ENCODE measurements at regions not wholly inside any gene's neighbourhood (a gene's known extent, or its start where the extent isn't known, plus 50 kb on each side); places are given as distances from the start of the nearest gene placed in this dataset.

DNA sequence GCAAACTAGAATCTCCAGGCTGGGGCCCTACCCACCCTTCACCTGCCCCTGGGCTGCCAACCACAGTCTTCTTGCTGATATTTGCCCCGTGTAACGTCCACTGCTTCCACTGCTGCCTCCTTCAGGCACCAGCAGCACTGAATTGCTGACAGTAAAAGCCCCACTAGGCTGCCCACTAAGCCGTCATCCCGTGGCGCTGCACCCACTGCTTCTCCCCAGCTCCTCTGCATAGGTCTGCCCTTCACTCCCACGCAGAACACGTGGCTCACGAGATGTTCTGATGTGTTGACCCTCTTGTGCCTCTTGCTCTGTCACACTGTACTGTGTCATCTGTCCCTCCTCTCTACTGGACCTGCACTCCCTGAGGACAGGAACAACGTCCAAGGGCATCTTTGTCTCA, 86.3 kb upstream of the HIVEP1 start:
- DNase-seq, result no peak

DNA sequence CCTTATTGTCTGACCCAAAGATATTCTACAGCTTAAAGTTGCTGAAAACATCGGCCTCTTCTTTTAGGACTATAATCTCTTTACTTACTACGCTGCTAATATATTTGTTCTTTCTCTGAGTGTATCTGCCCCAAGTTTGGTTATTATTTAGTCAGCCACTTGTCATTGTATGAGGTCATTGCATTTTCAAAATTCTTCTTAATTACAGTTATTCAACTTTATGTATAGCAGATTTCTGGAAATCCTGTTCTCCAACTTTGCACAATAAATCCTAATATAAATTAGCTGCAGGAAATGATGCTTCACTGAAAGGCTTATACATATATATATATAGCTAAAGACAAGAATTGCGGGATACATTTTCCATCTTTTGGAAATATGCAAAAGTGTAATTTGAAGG, 88.5 kb upstream of the HIVEP1 start:
- no peak for DNase-seq

DNA sequence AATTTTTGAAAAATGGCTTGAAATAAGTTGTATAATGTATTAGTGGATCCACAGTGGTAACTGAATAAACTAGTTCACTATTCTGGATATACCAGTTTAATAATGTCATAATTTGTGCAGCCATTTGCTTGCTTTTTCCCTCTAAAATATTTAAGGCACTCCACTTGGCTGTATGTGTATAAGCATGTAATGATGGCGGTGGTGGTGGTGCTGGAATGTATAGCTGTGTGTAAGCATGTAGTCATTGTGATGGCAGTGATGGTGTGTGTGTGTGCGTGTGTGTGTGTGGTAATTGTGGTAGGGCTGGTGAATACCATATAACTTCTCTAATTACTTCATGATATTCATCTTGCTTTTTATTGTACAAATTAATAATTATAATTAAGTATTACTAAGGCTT, 89.2 kb upstream of the HIVEP1 start:
- DNase-seq, result no peak

DNA sequence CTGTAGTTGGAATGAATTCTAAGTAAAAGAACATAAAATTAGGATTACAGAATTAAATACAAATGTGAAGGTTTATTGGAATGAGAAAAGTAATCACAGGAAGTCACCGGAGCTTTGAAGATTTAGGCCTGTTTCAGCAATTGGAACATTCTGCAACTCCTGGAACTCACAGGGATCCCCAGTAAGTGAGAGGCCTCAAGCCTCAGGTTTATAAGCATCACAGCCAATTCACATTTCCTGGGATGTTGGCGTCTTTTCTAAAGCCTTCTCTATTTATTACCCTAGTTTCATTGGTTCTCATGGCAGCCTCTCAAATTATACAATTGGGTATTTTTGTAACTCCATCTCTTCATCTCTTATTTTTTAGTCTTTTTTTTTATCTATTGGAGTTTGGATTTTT, 90.4 kb upstream of the HIVEP1 start:
- no peak for DNase-seq

DNA sequence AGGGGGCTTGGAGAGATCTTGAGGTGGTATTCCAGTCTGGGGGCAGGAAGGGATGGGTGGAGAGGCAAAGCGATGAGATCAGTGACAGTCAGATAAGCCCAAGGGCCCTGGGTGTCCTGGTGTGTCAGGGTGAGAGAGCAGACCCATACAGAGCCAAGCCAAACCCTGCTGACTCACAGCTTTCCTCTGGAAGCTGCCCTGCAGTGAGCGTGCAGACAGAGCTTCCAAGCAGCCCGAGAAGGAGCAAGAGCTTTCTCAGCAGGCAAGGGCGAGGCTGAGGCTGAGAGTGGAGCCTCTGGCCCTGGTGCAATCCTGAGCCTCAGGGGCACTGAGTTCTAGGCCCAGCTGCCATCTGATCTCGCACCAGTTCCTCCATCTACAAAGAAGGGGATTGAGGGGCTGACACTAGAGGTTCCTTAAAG, 91.1 kb upstream of the HIVEP1 start:
- peak; percentile 16 for DNase-seq

DNA sequence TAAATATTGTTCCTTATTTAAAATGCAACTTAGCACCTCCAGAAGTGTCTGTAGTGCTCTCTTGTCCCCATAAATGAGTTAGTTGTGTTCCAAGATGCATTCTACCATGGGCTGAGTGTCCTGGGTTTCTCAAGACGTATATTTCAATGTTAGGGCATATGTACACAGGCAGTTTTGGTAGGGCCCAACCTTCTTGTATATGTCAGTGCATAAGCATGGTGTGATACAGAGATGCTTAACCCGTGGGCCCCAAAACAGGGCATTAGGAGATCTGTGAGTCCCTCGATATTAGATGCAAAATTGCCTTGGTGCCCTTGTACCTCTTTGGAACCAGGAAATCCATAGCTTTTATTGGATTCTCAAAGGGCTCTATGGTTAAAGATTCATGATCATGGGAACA, 91.5 kb upstream of the HIVEP1 start:
- no peak for DNase-seq

DNA sequence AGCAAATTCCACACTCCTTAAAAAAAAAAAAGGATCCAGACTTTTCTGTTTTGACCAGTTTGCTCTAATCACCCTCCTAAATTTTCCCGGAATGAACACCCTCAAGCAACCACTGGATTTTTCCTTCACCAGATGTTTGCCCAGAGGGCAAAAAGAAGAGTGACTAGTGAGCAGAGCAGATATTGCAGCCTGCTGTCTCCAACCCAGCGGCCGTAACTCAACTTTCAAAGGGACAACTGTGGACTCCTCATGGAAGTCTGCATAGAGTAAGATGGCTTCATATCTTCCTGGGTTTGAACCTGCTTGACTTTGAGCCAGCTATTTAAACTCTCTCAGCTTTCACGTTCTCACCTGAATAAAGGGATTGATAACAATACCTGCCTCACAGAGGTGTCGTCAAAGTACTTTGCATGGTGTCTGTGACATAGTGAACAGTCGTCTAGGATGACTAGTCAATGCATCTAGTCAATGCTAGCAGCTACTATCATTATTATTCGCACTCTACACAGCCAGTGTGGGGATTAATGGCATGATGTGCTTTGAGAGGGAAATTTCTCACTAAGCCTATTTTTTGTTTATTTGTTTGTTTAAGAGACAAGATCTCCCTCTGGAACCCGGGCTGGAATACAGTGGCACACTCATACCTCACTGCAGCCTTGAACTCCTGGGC, 92.2 kb upstream of the HIVEP1 start:
- DNase-seq, result no peak

DNA sequence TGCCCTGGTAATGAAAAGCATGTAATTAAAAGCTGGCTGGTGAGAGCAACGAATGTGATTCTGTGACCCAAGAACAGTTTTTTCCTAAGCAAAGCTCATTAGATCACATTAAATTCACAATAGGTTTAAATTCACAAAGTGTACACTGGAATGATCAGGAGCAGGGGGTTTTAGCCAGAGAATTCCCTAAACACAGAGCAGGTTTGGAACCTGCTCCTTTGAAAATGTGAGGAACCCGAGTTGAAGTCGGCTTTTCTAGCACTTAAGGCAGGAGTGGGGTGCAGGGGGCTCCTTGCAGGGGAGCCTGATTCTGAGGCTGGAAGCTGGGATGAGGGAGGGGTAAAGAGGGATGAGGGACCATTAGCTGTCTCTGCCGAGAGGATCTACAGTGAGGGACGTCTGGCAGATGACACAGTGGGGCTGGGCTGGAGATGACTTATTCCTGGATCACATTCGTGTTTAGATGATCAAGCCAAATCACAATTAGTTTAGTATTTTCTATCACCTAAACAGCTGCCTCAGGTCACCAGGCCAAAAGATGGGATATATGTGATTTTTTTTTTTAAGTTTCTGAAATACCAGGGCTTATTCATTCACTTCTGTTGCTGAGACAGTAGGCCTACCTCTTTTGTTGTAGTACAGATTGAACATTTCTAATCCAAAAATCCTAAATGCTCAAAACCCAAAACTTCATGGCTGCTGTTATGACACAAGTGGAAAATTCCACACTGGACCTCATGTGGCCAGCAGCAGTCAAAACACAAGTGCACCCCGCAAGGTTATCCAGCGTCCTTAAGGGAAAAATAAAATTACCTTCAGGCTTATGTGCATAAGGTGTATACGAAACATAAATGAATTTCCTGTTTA, 93.1 kb upstream of the HIVEP1 start:
- no peak for DNase-seq

DNA sequence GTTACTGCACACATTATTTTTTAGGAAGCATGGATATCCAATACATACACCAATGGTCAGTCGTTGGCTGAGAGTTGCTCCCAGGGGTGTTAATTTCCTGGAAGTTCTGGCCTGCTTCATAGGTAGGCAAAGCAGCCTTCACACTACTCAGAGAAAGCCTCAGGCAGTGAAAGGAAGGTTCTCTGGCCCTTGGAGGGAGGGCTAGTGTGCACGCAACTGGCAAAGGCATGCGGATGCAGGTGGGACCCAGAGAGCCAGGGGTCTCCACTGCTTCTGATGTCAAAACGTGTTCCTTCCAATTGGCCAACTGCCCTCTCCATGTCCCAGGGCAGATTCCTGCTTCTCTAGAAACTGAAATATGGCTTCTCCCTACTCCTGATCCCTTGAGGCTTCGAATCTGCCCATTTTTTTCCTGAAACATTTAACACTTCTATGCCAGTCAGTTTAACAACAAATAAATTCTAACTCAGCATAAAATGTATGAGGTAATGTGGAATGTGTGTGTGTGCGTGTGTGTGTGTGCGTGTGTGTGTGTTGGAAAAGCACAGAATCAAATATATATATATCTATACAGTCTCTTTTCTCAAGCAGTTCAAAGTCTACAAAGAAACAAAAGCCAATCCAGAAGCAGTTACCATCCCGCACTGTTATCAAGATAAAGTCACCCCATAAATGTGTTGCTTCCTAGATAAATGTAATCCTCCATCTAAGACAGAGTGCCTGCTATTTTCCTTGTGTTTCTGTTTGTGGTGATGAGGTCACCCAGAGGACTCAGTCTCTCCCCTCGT, 94.0 kb upstream of the HIVEP1 start:
- peak; percentile 91 for DNase-seq

DNA sequence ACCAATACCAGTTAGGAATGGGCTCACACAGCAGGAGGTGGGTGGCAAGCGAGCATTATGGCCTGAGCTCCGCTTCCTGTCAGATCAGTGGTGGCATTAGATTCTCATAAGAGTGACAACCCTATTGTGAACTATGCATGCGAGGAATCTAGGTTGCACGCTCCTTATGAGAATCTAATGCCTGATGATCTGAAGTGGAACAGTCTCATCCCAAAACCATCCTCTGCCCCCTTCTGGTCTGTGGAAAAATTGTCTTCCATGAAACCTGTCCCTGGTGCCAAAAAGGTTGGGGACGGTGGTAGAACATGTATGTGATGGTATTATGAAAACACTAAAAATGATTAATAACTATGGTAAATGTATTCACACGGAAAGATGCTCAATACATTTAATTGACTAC, 99.7 kb upstream of the HIVEP1 start:
- no peak for DNase-seq

DNA sequence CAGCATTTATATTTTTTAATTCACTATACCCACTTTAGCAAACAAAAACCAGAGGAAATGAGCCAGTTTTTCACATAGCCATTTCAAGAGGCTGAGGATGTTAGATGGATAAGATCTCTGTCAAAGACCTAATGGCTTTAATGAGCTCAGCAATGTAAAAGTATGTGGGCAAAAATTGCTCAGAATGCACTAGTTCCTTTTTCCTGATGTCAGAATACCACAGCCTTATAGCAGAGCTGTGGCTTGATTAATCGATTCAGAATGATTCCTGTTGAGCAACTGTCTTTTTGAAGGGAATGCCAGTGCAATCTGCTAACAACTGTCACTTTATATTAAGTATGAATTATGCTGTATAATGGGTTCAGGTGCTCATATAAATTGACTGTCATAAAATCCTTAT, 100.6 kb upstream of the HIVEP1 start:
- peak; percentile 61 for DNase-seq

DNA sequence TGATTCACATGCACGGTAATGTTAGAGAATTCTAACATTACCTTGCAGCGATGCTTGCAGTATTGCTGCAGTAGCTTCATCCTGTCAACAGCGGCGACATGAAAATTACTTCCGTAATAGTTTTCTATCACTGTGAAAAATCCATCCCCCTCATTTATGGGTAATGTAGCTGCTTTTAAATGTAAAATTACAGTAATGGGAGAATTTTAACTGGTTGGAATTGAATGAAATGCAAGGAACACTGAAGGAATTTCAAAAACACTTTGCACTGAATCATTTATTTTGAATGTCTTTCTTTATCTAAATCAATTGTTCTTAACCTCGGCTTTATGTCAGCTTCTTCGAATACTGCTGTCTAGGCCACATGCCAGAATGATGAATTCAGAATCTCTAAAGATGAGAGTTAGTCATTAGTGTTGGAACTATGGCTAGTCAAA, 102.4 kb upstream of the HIVEP1 start:
- DNase-seq, result no peak

DNA sequence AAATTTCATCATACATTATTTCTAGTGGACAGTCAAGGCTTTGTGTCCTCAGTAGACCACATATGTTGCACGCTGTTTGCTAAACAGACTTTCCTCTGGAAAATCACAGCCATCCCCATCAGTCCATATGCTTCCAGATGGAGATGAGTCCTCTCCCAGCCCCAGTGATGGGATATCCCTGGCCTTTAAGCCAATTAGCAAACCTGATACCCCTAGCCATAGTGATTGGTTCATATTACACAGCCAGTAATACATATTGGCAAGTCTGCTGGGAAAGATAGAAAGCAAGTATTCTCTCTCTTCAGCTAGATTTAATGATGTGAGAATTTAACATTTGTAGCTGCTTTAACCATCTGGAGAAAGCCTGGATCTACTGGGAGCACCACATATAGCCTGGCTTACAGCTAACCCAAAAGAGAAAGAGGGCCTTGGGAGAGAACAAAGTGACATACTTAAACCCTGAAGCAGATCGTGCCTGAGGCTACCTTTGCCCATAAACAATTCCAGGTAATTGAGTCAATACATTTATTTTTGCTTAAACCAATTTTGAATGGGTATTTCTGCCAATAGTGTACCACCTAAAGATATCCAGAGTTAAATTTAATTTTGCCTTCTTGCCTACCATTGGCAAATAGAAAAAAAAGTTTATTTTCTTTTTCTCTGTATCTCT, 103.5 kb upstream of the HIVEP1 start:
- DNase-seq, result no peak

DNA sequence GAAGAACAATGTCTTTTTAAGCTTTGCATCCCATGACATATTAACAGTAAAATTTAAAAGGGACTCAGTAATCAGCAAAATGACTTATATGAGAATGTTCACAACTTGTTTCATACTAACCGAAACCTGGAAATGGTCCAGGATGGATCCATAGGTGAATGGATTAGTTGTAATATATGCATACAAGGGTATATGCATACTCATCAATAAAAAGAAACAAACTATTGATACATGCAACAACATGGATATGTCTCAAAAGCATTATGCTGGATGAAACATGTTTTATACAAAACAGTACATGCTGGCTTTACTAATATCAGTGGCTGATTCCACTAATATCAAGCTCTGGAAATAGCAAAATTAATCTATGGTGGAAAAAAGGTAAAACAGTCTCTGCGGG, 108.5 kb upstream of the HIVEP1 start:
- no peak for DNase-seq

DNA sequence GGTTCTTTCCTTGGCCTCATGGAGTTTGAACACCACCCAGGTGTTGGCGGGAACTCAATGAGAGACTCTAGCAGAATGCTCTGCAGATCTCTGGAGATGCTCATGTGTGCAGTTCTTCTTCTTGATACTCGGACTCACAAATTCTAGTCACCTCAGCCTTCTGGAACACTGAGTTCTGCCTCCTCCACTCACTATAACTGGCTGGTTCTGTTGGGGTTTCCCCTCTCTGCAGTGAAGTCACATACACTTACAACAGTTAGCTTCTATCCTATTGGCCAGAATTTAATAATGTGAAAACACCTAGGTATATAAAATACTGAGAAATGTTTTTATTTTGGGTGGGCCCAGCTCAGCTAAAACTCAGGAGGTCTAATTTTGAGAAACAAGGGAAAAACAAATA, 109.6 kb upstream of the HIVEP1 start:
- DNase-seq, result no peak

DNA sequence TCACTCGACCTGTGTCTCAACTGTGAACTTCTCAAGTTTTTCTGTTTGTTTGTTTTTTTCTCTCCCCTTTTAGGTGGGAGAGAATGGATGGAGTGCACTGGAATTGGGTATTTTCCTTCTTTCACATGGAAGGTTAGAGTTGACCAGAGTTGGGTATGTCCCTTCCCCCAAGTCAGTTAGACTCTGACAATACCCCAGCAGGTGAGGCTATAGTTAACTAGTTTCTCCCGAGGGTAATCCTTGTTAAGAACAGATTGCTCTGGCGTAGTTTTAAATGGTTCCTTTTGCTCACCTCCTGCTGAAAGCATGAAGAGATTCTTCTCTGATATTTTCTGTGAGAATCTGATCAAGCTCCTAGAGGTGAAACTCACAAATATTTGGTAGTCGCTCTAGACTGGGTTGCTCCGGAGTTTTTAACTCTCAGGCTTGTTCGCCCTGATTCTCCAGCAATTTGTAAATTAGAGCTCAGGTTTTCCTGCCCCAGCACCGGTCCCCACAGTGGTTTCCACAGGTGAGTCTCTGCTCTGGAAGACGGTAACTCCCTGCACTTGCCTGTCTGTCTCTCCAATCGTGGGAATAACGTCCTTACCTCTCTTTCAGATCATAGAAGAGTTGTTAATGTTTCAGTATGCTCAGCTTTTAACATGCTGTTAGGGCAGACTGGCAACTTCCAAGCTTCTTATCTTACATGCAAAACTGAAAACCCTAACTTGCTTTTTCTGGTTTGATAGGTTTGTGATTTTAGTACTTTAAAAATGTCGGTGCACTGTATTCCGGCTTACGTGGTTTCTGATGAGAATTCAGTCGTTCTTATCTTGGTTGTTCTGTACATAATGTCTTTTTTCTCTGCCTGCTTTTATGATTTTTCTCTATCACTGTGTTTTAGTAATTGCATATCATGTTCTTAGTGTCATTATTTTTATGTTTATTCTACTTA, 111.2 kb upstream of the HIVEP1 start:
- no peak for DNase-seq

DNA sequence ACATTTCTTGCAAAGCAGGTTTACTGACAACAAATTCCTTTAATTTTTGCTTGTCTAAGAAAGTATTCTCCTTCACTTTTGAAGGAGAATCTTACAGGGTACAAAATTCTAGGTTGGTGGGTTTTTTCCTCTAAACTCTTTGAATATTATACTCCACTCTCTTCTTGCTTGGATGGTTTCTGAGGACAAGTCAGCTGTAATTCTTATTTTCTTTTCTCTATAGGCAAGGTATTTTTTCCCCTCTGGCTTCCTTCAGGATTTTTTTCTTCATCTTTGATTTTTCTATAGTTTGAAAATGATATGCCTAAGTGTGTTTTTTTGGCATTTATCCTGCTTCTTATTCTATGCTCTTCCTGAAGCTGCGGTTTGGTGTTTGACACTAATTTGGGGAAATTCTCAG, 112.5 kb upstream of the HIVEP1 start:
- no peak for DNase-seq

DNA sequence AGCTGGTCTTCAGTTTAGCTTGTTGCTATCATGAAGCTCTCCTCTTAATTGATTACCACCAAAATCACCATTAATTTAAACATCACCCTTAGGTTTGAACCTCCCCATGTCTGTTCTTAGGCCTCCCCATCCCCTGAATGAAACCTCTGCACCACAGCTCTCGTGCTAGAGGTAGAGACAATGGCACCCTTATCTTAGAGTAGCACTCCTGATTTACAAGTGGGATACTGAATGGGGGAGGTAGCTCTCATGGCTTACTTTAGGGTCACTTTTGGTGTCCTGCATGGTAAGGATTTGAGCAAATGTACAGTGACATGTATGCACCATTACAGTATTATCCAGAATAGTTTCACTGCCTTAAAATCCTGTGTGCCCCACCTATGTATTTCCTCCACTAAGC, 115.6 kb upstream of the ADTRP start:
- no peak for DNase-seq

DNA sequence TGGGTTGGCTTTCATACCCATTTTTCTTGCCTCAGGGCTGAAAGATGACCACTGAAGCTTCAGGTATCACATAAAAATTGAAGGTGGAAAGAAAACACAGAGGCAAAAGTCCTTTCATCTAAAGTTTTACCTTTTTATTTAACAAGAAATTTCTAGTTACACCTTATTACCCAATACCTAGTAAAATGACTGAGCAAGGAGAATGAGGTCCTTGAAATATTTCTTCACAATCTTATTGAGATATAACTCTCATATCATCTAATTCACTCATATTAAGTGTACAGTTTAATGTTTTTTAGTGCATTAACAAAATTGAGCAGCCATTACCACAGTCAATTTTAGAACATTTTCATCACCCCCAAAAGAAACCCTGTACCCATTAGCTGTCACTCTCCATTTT, 112.9 kb upstream of the ADTRP start:
- DNase-seq, result no peak

DNA sequence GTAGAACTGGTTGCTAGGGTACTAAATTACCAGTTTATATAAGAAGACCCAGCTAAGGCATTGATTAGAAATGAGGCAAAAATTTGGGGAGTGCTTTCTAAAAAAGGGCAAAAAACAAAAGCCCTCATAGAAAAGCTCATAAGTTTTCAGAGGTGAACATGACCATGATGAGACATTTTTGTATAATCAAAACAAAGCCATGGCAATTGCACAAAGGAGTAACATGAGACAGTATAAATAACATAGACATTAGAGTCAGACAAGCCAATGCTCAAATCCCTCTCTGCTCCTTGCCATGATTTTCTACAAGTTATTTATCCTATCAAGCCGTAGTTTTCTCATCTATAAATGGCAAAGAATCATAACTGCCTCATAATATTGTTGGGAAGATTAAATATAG, 112.2 kb upstream of the ADTRP start:
- no peak for DNase-seq

DNA sequence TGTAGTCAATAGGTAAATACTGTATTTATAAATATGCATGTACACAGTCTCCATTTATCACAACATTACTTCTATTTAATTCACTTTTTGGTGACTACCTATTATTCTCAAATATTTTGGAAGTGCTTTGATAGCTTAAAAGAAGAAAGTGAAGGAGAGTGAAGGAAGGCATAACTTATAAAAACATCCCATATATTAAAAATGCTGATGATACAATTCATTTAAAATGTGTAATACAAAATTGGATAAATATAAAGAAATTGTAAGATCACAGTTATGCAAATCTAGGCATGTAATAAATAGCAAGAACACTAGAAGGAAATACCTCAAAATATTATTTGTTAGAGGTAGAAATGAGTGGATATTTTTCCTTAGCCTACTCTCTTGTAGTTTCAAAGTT, 111.6 kb upstream of the ADTRP start:
- no peak for DNase-seq

DNA sequence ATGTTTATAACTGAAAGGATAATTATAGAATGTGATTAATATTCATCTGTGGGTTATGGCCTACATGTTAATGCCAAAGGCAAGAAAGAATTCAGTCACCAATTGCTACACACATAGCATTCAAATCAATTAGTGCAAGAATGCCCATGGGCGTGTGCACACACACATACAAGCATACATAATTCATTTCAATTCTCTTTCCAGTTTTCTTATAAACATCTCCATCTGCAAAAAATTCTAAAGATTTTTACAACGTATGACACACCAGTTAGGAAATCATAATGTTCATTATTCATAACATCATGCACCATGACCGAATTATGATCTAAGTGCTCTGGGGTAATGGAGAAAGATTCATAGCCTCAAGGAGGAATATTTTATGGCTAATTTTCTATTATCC, 111.0 kb upstream of the ADTRP start:
- DNase-seq, result no peak
